ENCODE measurements at regions not wholly inside any gene's neighbourhood (a gene's known extent, or its start where the extent isn't known, plus 50 kb on each side); places are given as distances from the start of the nearest gene placed in this dataset.
A peak's percentile ranks its signal among the peaks of the same experiment; 100 is the strongest.

DNA sequence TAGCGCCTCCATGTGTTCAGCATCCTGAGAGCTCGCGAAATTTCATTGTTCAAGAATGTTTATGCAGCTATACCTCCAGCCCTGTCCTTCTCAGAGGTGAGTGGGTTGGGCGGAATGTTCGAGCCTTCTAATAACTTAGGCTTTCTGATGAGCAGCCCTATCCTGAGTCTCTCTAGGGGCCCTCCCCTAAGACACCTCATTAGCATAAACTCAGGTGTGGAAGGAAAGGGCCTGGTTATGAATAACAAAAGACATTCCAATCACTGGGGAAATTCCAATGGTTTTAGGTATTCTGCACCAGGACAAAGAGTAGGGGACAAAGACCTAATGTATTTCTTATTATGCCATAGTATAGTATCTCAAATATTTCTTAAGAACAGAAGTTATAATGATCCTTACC is 138.1 kb upstream of the PDZRN3 start:
- no peak for DNase-seq (ENCODE audit: low read depth, low spot score)

DNA sequence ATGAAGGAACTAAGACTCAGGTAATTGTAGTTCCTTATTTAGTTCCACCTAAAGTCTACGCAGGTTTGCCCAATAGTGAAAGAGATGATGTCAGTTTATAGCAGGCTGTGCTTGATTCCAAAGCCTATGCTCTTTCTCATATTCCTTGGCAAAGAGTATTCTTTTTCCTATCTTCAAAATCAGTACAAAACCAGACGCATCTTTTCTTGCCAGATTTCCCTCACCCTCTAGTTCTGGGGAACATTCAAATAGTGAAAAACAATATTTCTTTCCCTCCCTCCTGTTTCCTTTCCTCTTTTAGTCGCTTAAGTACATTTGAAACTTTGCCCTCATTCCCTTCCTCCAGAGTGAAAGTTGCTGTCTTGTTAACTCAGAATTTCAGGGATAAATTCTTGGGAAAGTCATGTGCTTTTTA is 134.6 kb upstream of the PDZRN3 start:
- no peak for DNase-seq (ENCODE audit: low read depth, low spot score)

DNA sequence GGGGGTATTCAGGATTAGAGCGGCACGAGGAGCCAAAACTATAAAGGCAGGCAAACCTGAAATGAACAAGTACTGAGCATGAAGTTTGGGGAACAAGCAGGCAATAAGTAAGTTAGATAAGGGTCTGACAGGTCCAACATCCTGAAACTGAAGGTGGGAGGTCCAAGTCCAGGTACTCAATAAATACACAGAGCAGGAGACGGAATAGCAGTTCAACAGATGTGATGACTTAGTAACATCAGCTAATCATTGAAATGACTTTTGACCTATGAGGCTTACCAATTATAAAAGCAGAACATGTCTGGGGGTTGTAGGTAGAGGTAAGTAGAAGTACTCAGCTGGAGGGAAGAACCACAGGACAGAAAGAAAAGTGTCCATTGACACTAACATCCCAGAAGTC is 132.8 kb upstream of the PDZRN3 start:
- DNase-seq (ENCODE audit: low read depth, low spot score) = no peak

- DNase-seq (ENCODE audit: low read depth, low spot score) = no peak
These were observed 129.2 kb upstream of the PDZRN3 start for GRCh38 chr3:73753985-73754384.

DNA sequence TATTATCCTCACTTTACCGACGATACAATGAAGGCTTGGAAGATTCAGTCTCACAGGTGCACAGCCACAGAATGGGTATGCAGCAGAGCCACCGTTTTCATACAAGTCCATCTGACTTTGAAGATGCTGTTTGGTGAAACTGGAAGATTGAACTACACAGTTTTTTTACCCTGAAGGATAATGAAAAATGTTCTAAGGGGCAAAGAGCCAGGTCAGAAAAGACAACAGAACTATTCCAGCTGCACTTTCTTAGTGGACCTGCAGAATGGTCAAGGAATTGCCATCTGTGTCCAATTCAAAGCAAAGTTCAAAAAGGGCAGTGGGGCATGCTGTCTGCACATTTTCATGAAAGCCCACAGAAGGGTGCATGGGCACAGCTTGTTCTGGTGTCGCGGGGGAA is 127.6 kb upstream of the PDZRN3 start:
- DNase-seq (ENCODE audit: low read depth, low spot score) = no peak

GRCh38 chr3:73746623-73747022 is 121.9 kb upstream of the PDZRN3 start:
- no peak for DNase-seq (ENCODE audit: low read depth, low spot score)

- DNase-seq (ENCODE audit: low read depth, low spot score) = no peak
These were observed 120.9 kb upstream of the PDZRN3 start for GRCh38 chr3:73745526-73746191.

DNA sequence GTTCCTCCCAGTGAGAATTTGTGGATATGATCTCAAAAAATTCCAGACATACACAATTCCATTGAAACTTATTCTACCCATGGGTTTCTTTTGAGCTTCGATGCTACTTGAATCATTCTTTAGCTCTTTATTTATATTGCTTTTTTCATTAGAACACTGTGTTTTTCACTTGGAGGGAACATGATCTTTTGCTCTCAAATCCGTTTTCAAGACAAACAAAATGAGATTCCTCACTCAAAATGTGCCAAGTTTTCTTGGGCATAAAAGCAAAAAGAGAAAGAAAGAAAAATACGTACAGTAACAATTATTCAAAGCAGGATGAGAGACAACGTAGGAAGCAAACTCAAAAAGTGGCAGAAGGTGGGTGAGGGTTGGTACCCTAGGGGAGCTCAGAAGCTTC is 118.8 kb upstream of the PDZRN3 start:
- peak; percentile 13 for DNase-seq (ENCODE audit: low read depth, low spot score)

DNA sequence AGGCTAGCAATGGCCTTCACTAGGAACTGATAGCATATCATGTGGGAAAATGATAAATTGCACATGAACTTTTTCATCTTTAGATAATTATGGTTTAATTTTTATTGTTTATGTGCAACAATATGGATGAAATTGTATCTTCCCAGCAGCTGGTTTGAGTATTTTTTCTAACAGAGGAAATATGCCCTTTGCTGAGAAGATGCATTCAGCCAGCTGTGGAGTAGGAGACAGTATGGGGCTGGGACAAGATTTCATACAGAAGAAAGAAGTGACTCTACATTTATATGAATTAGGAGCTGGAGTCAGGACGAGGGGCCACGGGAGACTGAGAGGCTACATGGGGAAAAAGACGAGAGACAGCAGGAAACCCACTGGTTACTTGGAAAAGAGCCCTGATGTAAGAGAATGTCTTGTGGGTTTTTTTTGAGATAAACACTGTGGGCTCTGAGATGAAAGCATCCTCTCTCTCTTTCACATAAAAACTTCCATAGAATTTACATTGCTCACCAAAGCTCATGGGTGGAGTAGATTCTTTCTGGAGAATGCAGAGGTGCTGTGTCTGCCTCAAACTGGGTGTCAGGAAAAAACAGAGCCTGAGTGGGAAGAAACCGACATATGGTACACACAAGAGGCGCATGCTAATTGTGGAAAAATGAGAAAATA is 115.2 kb upstream of the PDZRN3 start:
- DNase-seq (ENCODE audit: low read depth, low spot score) = no peak

GRCh38 chr3:73738711-73739110 is 114.0 kb upstream of the PDZRN3 start:
- no peak for DNase-seq (ENCODE audit: low read depth, low spot score)

- DNase-seq (ENCODE audit: low read depth, low spot score) = no peak
These were observed 109.7 kb upstream of the PDZRN3 start for GRCh38 chr3:73734211-73735089.

DNA sequence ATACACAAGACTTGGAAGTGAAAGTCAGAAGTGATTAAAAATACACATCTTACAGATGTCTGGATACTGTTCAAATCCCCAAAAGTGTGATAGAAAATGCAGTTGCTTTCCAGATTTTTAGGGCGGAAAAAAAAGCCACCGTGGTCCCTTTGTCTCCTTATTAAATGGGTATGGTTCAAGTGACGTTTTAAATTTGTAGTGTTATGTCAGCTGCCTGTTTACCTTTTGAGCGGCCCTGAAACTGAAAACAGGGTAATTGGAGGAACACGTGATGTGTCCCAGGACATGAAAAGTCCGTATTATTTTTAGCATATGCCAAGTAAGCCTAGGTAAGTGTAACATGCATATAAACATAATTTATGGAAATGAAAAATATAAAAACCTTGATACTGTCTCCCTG is 109.0 kb upstream of the PDZRN3 start:
- no peak for DNase-seq (ENCODE audit: low read depth, low spot score)

DNA sequence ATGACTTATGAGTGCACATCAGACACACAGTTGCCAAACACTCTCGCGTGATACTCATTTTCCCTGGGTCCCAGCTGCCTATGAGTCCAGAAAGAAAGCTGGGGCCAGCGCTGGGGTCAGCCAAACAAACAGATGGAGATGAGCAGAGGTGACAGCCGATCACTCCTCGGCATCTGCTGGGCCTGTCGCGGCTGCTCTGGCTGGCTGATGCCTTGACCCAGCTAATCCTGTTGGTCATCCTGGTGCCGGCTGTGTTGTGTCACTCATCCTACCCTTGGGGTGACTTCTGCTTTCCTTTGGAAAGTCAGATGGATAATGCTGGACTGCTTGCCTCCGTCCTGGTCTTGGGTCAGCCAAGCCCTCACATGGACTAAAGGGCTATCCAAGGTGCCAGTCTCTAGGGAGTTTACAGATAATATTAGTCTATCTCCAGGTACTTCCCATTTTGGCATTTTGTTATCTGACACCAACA is 105.3 kb upstream of the PDZRN3 start:
- no peak for DNase-seq (ENCODE audit: low read depth, low spot score)

DNA sequence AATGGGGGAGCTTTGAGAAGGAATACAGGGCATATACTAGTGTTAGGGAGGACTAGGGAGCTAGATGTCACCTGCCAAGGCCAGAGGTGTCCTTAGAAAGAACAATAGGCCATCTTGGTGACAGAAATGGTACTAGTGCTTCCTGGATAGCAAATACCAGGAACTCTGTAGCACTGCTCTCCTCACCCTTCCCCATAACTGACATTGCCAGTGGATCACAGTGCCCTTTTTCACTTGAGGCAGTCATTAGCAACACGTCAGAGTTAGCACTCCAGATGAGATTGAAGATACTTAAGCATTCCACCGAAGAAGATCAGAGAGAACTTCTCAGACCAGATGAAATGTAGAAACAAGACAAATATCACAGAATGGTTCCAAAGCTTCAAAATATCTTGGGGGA is 103.1 kb upstream of the PDZRN3 start:
- no peak for DNase-seq (ENCODE audit: low read depth, low spot score)

- peak; percentile 78 for DNase-seq (ENCODE audit: low read depth, low spot score)
These were observed 102.5 kb upstream of the PDZRN3 start for GRCh38 chr3:73727117-73727821.

DNA sequence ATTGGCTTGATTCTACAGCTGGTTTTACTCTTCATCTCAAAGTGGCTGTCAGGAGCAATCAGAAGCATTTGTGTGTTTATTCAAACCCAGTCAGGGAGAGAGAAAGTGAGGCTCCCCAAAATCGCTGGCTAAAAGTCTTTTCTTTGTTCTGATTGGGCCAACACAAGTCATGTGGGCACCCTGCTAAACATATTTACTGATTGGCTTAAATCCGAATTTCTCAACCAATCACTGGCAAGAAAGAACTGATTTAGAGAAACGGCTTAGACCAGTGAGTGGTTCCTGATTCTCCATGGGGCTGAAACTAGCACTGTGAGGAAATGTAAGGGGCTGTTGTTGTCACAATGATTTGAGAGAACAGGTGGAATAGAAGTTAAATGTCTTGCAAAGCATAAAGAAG is 98.9 kb upstream of the PDZRN3 start:
- DNase-seq (ENCODE audit: low read depth, low spot score) = no peak

DNA sequence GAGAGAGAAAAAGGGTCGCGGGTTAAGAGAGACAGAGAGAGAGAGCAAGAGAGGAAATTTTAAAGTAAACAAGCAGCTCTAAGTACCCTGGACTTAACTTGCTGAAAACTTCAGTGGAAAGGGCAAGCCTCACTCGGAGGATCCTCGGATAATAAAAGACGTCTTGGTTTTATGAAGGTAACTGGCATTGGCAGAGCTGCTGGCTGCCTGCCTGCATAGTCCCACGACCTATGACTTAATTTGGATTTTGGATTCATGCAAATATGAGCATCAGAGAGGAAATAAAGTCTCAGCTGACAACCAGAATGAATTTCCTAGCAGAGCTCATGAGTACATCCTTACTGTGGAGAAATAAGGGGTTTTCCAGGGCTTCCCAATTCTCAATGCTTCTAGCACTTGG is 95.1 kb upstream of the PDZRN3 start:
- no peak for DNase-seq (ENCODE audit: low read depth, low spot score)

GRCh38 chr3:73719413-73719851 is 94.7 kb upstream of the PDZRN3 start:
- no peak for DNase-seq (ENCODE audit: low read depth, low spot score)

DNA sequence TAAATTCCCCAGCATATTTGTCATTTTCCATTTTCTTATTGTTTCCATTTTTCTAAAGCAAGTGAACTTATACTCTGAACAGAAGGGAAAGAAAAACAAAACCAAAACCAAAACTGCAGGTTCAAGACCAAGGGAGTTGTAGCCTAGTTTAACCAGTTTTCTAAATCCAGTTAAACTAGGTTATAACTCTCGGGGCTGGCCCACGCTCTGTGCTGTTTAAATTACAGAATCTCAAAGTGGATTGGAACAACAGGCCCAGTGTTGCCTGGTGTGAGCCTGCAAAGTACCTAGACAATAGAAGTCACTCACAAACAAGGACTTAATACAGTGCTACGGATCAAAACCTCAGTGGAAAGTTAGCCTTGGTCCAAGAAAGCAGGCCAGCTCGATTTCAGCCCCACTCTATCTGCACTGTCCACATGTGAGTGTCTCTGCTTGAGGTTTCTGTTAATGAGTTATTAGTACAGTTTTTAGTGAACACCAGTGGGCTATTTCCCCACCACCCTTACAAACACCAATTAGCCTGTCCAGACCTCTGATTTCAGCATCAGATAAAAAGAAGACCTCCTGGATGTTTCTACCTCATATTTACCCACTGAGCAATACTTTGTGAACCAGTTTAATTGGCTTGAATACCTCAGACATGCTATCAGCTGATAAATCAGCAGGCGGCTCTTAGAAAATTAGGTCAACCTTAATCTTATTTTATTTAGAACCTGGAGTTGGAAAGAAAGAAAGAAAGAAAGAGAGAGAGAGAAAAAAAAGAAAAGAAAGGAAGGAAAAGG is 93.8 kb upstream of the PDZRN3 start:
- DNase-seq (ENCODE audit: low read depth, low spot score) = no peak

DNA sequence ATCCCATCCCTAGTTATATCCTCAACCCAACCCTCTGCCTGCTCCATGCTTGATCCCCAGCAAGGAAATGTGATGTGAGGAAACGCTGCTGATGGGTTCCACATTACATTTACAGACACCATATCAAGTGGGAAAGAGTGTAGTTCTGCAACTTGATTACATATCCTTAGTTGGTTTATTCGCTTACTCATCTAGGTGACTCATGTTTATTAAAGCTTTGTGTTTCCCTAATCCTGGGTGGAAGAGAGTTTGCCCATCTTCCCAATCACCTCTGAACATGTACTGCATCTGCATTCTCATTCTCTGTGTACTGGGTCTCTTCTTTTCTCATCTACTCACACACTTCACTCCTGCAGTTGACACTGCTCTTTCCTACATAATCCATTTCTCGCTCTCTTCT is 91.7 kb upstream of the PDZRN3 start:
- DNase-seq (ENCODE audit: low read depth, low spot score) = no peak

- DNase-seq (ENCODE audit: low read depth, low spot score) = no peak
These were observed 85.6 kb upstream of the PDZRN3 start for GRCh38 chr3:73710340-73710739.
